KMS-11 (cell line): ENCODE measurements at regions not wholly inside any gene's neighbourhood (a gene's known extent, or its start where the extent isn't known, plus 50 kb on each side); places are given as distances from the start of the nearest gene placed in this dataset.

ENCODE experiments used
- H2AFZ ChIP-seq: fragments of 200-600 bp; sonication (generic); 2 replicates; pipeline ENCODE4 v1.6.1; 2016; ENCODE audit warnings: antibody characterized with exemption, mixed run types, low read depth
- H3K27ac ChIP-seq: fragments of 200-600 bp; sonication (generic); 2 replicates; pipeline ENCODE4 v1.6.1; 2016; ENCODE audit warnings: mild to moderate bottlenecking, mixed run types
- H3K27me3 ChIP-seq: fragments of 200-600 bp; sonication (generic); 2 replicates; pipeline ENCODE4 v1.6.1; 2017; ENCODE audit warnings: mild to moderate bottlenecking, low read depth, mixed run types, moderate library complexity; ENCODE audit not compliant: insufficient read depth
- H3K36me3 ChIP-seq: fragments of 200-600 bp; sonication (generic); 2 replicates; pipeline ENCODE4 v1.6.1; 2017; ENCODE audit warnings: mild to moderate bottlenecking, mixed run types; ENCODE audit not compliant: insufficient read depth
- H3K4me1 ChIP-seq: fragments of 200-600 bp; sonication (generic); 2 replicates; pipeline ENCODE4 v1.6.1; 2016; ENCODE audit warnings: mild to moderate bottlenecking, low read depth, mixed run types; ENCODE audit not compliant: poor library complexity, severe bottlenecking
- H3K4me2 ChIP-seq: fragments of 200-600 bp; sonication (generic); 2 replicates; pipeline ENCODE4 v1.7.0; 2016; ENCODE audit warnings: mild to moderate bottlenecking, mixed run types
- H3K4me3 ChIP-seq: fragments of 200-600 bp; sonication (generic); IDR thresholded peaks from 2 replicates; pipeline ENCODE4 v1.6.1; 2017; ENCODE audit warnings: low read depth, low read length, mixed read lengths; ENCODE audit not compliant: insufficient read depth
- H3K79me2 ChIP-seq: fragments of 200-600 bp; sonication (generic); 2 replicates; pipeline ENCODE4 v1.6.1; 2016; ENCODE audit warnings: low read depth, mixed run types; ENCODE audit not compliant: insufficient read depth
- H3K9ac ChIP-seq: fragments of 200-600 bp; sonication (generic); 2 replicates; pipeline ENCODE4 v1.6.1; 2016; ENCODE audit warnings: mild to moderate bottlenecking, mixed run types
- H4K20me1 ChIP-seq: fragments of 200-600 bp; sonication (generic); 2 replicates; pipeline ENCODE4 v1.6.1; 2016; ENCODE audit warnings: mild to moderate bottlenecking, mixed run types; ENCODE audit not compliant: insufficient read depth
- CTCF ChIP-seq: fragments of 200-600 bp; sonication (generic); conservative IDR thresholded peaks from 2 replicates; pipeline ENCODE4 v1.6.1; 2017; ENCODE audit warnings: low read depth, mild to moderate bottlenecking, antibody characterized with exemption, low read length, moderate library complexity, mixed read lengths

- H3K27me3 ChIP-seq: no peaks in the 10 kb centered on the region
- H3K9ac ChIP-seq: no peak overlapping the region
- no peaks in the 10 kb centered on the region for H3K36me3 ChIP-seq
- H3K27ac ChIP-seq: no peak overlapping the region
- H4K20me1 ChIP-seq: no peaks in the 10 kb centered on the region
- no peak overlapping the region for H3K4me3 ChIP-seq
- no peak overlapping the region for H2AFZ ChIP-seq
- no peak for TF ChIP-seq CTCF
- no peaks in the 10 kb centered on the region for H3K79me2 ChIP-seq
- no peaks in the 10 kb centered on the region for H3K4me1 ChIP-seq
- no peak overlapping the region for H3K4me2 ChIP-seq
These were observed 618.1 kb upstream of the RBFOX1 start for GRCh38 chr16:6714510-6714909.

- H3K27ac ChIP-seq: no peak overlapping the region
- H3K27me3 ChIP-seq: no peaks in the 10 kb centered on the region
- H3K4me3 ChIP-seq: no peak overlapping the region
- H3K4me2 ChIP-seq: no peak overlapping the region
- H3K4me1 ChIP-seq: no peaks in the 10 kb centered on the region
- no peak overlapping the region for H2AFZ ChIP-seq
- no peak overlapping the region for H3K9ac ChIP-seq
- no peaks in the 10 kb centered on the region for H3K36me3 ChIP-seq
- no peak for TF ChIP-seq CTCF
- H3K79me2 ChIP-seq: no peaks in the 10 kb centered on the region
- no peaks in the 10 kb centered on the region for H4K20me1 ChIP-seq
These were observed 622.9 kb upstream of the RBFOX1 start for GRCh38 chr16:6709736-6710135.

GRCh38 chr16:6708576-6709215, 623.9 kb upstream of the RBFOX1 start:
- Histone ChIP-seq H2AFZ (no peak overlapping the region), H3K4me1 (no peaks in the 10 kb centered on the region), H4K20me1 (no peaks in the 10 kb centered on the region), H3K27me3 (no peaks in the 10 kb centered on the region), H3K79me2 (no peaks in the 10 kb centered on the region), H3K9ac (no peak overlapping the region), H3K27ac (no peak overlapping the region), H3K36me3 (no peaks in the 10 kb centered on the region), H3K4me3 (no peak overlapping the region), H3K4me2 (no peak overlapping the region)
- TF ChIP-seq CTCF: no peak

- Histone ChIP-seq H3K4me1 (no peaks in the 10 kb centered on the region), H3K27me3 (no peaks in the 10 kb centered on the region), H3K79me2 (no peaks in the 10 kb centered on the region), H3K4me3 (no peak overlapping the region), H4K20me1 (no peaks in the 10 kb centered on the region), H3K36me3 (no peaks in the 10 kb centered on the region), H3K4me2 (no peak overlapping the region), H3K27ac (no peak overlapping the region), H3K9ac (no peak overlapping the region), H2AFZ (no peak overlapping the region)
- TF ChIP-seq CTCF: no peak
These were observed 628.2 kb upstream of the RBFOX1 start for GRCh38 chr16:6704306-6704930.
